ENCODE measurements at regions not wholly inside any gene's neighbourhood (a gene's known extent, or its start where the extent isn't known, plus 50 kb on each side); places are given as distances from the start of the nearest gene placed in this dataset.

- no peak for TF ChIP-seq CTCF (conservative IDR thresholded peaks at IDR 0.05; ENCODE audit: low read depth, low read length)
- H3K4me3 ChIP-seq (ENCODE audit: low read depth, low read length), result no peak overlapping the region
- no peak for DNase-seq (ENCODE audit: low read depth)
Measured at GRCh38 chr3:103847081-103848062, 1412.6 kb downstream of the ZPLD1 start.

GRCh38 chr3:103851793-103852192 is 1417.0 kb downstream of the ZPLD1 start:
- TF ChIP-seq CTCF (conservative IDR thresholded peaks at IDR 0.05; ENCODE audit: low read depth, low read length), result no peak
- H3K4me3 ChIP-seq (ENCODE audit: low read depth, low read length), result no peak overlapping the region
- DNase-seq (ENCODE audit: low read depth), result no peak

GRCh38 chr3:103862415-103862814 is 1427.6 kb downstream of the ZPLD1 start:
- no peak for TF ChIP-seq CTCF (conservative IDR thresholded peaks at IDR 0.05; ENCODE audit: low read depth, low read length)
- DNase-seq (ENCODE audit: low read depth), result no peak
- no peak overlapping the region for H3K4me3 ChIP-seq (ENCODE audit: low read depth, low read length)

GRCh38 chr3:103863381-103863780 is 1428.6 kb downstream of the ZPLD1 start:
- DNase-seq (ENCODE audit: low read depth), result no peak
- H3K4me3 ChIP-seq (ENCODE audit: low read depth, low read length), result no peak overlapping the region
- no peak for TF ChIP-seq CTCF (conservative IDR thresholded peaks at IDR 0.05; ENCODE audit: low read depth, low read length)

GRCh38 chr3:103866113-103866512 is 1431.3 kb downstream of the ZPLD1 start:
- DNase-seq (ENCODE audit: low read depth), result no peak
- no peak for TF ChIP-seq CTCF (conservative IDR thresholded peaks at IDR 0.05; ENCODE audit: low read depth, low read length)
- no peak overlapping the region for H3K4me3 ChIP-seq (ENCODE audit: low read depth, low read length)

- H3K4me3 ChIP-seq (ENCODE audit: low read depth, low read length), result no peak overlapping the region
- DNase-seq (ENCODE audit: low read depth), result no peak
- TF ChIP-seq CTCF (conservative IDR thresholded peaks at IDR 0.05; ENCODE audit: low read depth, low read length), result no peak
Measured at GRCh38 chr3:103873021-103873420, 1438.2 kb downstream of the ZPLD1 start.
